Epidermal melanocyte (primary cell): ENCODE measurements at regions not wholly inside any gene's neighbourhood (a gene's known extent, or its start where the extent isn't known, plus 50 kb on each side); places are given as distances from the start of the nearest gene placed in this dataset.
A peak's percentile ranks its signal among the peaks of the same experiment; 100 is the strongest.

Source experiments
- DNase-seq: peaks from one replicate; pipeline ENCODE4 v3.0.0; 2011; ENCODE audit warnings: low spot score; ENCODE audit not compliant: insufficient read length

DNA sequence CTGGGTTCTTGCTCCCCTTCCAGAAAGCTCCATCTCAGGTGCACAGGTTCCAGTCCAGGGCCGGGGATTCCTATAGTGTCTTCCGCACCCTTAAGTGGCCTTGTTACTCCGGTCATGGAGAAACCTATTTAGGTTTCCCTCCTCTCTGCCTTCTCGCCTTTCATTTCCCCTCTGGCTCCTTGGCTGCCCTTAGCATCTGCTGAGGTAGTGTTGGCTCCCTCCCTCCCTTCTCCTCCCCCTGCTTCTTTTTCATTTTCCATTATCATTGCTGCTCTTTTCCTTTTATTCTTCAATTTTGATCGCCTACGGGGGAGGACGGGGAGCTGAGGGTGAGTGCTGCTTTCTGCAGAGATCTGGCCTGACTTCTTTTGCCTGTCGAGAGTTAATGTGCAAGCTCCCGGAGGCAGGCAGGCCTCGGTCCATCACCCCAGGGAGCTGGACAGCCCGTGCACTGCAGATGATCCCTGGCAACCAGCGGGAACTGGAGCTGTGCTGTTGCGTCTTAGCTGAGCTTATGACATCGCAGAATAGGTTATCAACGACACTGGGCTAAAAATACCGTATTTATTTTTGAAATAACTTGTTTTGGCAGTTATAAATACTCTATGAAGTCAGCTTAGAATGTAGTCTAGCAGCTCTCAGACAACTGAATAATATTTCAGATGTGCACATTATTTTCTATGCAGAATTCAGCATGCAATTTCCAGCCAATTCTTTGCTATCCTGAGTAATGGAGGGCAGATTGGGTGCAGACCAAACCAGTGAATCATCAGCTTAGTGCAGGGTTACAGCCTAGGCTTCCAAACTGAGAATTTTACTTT lies 141.9 kb downstream of the SLC4A3 start:
- DNase-seq = no peak

DNA sequence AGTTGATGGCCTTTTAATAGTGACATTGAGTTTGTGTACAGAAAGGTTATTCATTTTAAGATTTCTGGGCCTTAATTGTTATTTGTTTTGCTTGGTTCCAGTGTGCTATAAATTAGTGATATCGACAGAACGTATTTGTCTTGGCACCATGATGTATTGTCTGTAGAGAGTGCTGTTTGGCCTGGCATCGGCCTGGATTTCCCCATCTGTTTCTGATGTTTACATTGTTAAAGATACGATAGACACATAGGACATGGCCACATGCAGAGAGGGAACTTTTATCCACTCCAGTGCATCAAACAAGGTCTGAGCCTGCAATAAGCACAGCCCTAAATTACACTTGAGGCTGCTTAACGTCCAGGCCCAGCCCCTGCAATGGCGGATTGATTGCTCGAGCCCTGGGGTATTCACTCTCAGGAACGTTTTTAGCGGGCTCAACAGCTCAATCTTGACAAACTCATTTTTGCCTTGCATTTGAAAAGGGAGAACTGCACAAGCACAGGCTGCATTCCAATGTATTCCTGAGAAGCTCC lies 144.7 kb downstream of the SLC4A3 start:
- no peak for DNase-seq

DNA sequence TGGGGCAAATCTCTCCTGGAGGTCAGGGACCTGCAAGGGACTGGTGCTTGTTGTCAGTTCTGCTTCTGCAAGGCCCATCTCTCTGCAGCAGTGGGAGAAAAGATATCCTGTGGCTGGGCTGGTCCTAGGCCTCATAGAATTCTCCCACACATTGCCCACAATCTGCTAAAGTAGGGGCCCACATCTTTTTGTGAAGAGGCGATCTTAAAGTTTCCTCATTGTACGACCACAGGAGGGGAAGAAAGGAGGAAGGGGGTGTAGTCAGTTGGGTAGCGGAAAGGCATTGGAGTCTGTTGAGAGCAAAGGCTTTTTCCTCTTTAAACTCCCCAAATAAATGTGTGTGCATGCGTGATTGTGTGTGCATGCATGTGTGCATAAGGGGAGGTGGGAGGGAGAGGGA lies 145.3 kb downstream of the SLC4A3 start:
- DNase-seq = no peak

DNA sequence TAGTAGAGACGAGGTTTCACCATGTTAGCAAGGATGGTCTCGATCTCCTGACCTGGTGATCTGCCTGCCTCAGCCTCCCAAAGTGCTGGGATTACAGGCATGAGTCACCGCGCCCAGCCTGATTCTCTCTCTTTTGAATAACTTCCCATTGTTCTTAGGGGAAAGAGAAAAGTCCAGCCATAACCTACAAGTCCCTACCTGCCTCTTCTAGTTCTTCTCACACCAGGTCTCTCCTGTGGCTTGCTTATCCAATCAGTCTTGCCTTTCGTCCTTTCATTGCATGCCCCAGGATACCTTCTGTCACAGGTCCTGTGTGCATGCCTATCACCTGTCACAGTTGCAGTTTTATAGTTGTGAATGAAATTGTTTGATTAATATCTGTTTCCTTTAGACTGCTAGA lies 148.1 kb downstream of the SLC4A3 start:
- DNase-seq = no peak

DNA sequence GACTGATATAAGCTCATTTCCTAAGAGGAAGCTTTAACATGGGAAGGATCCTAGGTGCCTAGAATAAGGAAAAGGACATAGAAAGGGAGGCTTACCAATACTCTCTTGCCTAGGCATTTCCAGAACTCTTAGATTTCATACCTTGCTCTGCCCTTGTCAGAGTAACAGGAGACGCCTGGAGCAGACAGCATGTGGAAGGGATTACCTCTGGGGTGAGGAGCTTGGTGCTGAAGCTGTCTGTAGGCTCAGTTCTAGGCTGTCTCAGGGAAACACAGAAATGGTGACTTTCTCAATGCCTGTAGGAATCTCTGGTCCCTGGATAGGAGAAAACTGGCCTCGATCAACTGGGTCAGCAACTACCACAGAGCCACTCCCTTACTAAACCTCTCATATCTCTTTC lies 150.0 kb downstream of the SLC4A3 start:
- DNase-seq = no peak

DNA sequence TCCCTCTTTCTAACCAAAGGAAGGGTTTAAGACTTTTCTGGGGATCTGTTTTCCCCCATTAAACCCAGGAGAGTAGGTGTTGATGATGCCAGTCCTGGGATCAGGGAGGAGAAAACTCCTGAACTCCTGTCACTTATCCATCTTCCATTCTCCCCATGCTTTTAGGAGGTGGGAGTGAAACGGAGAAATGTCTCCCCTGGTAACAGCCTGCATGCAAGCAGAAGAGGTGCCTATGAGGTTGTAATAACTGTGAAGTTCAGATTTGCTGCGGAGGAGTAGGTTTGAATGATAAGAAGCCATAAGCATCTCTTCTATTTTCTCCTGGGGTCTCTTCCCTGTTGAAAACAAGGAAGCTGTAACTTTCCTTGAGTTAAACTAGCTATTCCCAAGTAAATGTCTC lies 150.8 kb downstream of the SLC4A3 start:
- DNase-seq = no peak

DNA sequence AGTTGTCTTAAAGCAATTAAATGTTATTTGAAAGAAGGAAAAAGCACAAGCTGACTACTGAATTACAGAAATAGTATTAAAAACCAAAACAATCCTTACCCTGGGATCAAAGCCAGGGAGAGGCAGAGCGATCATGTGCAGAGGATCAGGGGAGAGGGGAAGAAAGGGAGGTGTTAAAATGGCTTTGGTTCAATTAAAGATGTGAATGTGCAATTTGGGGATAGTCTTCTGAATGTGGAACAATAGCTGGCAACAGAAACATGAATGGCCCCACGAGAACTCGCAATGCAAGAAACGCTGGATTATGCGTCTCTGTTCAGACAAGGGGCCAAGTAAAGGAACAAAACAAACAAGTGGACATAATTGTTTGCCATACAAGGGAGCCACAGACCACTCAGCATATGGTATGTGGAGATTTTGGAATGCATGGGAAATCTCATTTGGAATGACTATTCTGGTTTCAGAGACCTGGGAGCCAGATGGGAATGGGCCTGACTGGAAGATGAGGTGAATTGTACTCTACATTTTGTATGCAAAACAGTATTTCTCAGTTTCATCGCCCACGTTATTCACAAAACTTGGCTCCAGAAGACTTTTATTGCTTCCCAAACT lies 155.4 kb downstream of the SLC4A3 start:
- no peak for DNase-seq

DNA sequence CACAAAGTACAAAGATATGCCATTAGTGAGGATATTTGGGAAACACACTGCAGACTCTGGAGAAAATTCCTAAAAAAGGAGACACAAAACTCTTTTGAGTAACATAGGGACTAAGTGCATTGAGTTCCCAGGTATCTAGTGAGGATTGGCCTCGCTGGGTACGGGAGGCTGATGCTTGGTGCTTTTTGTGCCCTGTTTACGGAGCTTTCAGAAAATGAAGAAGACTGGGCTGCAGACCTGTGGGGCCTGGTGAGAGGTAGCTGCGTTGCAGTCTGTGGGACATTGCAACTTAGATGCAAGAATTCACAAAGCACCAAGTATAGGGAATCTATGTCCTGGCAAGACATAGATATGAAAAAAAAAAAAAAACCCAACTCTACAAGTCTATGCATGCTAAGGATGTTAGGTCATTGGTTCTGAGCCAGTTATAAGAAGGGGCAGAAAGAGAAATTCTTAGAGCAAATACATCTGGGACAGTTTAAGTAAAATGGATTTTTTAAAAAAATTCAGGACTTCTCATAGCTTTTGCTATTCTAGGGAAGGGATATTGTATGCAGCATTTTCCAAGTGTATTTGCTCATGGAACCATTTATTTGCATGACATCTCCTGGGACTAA lies 156.0 kb downstream of the SLC4A3 start:
- peak; percentile 20 for DNase-seq

DNA sequence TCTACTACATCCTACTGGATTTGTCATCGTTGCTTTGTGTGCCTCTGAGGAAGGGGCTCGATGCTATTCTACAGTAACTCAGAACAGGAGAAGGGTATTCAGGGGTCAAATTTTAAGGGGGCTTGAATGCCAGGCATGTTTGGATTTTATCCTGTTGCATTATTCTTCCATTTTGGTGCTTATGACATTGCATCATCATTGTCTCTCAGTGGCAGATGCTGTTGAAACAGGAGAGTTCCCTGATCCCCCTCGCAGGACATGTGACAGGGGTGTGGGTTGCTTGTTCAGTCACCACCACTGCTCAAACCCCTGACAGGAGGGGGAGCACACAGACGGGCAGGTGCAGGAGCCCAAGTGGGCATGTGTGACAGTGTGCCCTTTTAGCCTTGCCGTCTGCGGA lies 156.7 kb downstream of the SLC4A3 start:
- DNase-seq = no peak

DNA sequence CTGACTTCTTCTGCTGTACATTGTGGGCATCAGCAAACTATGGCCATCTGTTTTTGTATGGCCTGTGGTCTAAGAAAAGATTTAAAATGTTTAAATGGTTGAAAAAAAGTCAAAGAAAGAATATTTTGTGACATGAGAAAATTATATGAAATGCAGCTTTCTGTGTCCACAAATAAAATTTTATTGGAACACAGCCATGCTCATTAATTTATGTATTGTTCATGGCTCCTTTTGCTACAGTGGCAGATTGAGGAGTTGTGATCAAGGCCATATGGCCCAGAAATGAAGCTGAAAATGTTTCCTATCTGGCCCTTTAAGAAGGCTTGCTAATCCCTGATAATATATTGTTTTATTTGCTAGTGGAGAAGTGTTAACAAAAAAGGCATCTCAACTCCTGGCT lies 162.0 kb downstream of the SLC4A3 start:
- no peak for DNase-seq

DNA sequence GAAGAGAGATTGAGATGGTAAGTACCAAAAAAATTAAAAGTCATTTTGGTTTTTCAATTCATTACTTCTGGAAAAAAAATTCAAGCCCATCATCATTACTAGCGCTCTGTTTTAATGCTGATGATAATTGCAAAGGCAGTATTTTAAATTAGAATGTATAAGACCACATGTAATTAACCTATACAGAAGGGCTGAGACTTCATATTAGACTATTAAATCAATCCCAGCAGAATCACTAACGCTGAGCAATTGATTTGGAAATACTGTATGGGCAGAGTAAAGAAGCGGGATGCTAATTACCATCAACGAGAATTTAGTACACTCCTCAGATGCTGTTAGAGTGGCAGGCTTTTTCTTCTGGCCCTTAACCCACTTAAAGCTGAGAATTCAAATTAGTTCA lies 165.0 kb downstream of the SLC4A3 start:
- no peak for DNase-seq

DNA sequence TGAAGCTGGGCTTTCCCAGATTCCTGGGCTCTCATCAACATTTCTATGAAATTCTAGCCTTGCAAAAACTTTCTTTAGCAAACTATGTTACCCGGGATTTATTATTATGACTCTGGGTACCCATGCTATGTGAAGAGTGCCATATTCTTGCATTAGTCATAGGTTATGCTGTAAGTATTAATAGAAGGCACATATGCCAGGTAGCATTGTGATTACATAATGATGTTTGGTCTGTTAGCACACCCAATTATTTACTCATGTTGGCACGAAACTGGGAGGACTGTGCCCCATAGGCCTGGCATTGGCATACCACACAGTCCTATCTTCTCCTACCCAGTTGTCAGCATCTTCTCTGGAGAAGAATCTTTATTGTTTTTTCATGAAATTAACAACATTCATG lies 171.0 kb downstream of the SLC4A3 start:
- DNase-seq = no peak

DNA sequence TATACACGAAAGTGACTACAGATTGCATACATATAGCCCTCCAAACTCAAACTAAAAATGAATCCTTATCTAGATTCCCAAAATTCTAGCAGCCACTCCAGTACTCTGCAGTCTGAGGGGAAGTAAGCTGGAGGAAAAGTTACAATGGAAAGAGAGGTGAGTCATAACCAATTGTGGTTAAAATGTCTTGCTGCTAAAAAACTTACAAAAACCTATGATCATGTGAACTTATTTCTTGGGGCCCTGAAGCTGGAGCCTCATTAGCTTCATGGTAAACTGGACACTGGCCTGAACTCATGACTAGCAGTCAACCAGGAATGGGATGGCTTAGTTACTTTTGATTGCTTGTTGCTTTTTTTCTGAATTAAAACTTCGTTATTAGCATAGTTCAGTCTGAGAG lies 175.9 kb downstream of the SLC4A3 start:
- no peak for DNase-seq

DNA sequence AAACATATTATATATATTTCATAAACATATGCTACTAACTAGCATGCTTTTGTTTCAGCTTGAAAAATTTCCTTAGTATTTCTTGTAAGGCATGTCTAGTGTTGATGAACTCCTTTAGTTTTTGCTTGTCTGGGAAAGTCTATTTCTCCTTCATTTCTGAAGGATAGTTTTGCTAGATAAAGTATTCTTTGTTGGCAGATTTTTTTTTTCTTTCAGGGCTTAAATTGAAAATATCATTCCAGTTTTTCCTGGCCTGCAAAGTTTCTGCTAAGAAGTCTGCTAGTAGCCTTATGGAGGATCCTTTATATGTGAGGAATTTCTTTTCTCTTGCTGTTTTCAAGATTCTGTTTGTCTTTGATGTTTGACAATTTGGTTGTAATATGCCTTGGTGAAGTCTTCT lies 183.5 kb downstream of the SLC4A3 start:
- no peak for DNase-seq

DNA sequence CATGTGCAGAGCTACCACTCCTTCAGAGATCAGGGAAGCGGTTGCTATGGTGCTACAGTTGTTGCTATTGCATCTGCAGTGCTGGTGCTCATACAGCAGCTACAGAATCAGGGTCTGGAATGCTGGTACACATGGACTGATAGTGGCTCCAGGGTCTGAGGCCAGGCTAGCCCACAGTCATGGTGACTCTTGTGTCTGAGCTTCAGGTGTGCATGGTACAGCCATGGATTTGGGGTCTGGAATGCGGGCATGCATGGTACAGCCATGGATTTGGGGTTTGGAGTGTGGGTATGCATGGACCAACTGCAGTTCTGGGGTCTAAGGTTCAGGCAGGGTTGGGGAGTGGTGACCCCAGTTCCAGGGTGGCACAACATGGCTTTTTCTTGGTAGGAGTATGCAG lies 185.2 kb downstream of the SLC4A3 start:
- DNase-seq = no peak

DNA sequence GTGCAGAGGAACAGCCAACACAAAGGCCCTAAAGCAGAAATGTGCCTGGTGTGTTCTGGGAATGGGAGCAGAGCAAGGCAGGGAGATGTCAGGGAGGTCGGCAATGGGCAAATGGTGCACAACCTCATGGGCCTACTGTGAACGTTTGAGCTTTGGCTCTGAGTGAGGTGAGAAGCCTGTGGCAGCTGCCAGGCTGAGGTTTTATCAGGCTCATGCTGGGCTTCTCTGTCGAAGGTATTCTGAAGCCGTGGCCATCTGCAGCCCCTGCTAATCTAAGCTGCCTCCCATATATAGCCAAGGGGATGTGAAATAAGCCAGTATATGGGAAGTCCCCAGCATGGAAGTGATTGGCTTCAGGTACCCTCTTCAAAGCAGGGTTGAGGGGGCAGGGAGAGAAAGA lies 193.3 kb downstream of the SLC4A3 start:
- DNase-seq = no peak

DNA sequence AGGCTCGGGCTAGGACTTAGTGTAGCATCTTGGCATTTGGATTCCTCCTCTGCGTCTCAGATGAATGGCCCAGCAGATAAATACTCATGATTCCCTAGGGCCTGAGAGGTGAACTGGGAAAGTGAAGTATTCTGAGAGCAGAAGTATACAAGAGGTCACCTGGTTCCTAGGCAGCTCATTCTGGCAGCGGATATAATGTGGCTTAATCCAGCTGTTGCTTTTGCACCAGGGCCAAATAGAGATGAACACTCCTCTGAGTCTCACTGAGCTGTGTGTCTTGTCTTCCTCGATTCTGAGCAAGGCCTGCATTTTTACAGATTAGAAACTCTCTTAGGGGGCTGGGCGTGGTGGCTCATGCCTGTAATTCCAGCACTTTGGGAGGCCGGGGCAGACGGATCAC lies 196.1 kb downstream of the SLC4A3 start:
- DNase-seq = no peak

DNA sequence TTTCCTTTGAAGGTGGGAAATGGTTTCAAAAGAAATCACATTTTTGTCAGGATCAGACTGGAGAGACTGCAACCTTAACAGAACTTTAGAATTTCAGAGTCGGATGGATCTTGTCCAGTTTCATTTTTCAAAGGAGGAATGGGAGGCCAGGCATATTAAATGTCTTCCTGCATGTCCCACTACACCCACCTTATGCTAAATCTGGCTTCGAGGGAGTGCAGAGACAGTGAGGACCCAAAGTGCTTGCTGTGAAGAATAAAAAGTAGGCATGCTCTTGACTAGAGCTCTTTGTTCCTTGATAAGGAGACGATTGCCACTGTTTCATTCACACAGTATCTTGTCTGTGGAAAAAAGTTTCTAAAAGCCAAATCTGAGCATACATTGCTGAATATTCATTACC lies 197.6 kb downstream of the SLC4A3 start:
- no peak for DNase-seq

DNA sequence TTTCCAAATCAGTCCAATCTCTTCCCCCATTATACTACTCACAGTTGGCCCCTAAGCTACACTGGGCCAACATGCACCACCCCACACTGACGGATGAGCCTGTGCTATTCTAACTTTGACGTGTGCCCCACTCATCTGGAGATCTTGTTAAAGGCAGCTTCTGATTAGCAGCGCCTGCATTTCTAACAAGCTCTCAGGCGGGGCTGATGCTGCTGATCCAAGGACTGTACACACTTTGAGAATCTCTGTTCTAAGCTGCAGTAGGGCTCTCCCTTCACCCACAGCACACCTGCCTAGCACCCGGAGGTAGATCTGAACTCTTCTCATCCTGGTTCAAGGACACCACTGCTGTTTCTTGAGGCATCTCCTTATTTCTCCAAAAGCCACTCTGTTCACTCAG lies 200.7 kb downstream of the SLC4A3 start:
- DNase-seq = no peak

DNA sequence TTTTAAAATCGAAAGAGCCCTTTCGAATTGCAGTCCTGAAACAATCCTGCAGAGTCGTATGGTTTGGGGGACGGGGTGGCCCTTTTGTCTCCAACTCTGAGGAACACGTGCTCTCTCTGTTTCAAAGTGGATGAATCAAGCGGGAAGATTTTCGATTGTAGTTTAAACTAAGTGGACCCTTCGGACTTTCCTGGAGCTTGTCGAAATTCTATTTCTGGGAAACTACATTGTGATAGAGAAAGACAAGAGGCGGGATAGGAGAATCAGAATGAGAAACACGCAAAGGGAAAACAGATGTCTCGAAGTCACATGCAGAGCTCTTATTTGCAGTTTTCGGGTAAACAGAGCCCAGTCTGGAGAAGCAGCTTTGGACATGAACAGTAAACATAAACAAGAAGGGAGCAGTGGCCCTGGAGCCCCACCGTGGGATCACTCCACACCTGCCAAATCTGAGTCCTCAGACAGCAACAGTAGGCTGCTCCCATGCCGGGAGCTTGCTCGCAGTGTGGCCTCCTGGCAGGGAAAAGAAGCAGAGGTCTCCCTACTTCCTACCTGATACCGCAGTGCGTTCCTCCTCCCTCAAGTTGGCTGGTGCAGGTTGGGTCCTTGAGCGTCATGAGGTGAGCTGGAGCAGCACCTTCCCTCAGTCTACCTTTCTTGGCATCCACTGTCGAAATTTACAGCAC lies 202.4 kb downstream of the SLC4A3 start:
- DNase-seq = no peak

DNA sequence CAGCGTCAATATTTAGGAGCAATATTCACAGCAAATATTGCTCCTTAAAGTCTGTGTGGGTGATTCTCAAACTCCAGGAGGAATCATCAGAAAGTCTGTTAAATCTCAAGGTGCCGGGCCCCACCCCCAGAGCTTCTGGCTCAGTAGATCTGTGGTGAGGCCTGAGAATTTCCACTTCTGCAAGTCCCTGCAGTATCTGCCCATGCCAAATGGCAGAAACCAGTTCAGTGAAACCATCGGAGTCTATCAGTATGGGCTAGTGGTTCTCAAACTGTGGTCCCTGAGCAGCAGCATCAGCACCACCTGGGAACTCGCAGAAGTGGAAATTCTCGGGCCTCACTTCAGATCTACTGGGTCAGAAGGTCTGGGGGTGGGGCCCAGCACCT lies 202.9 kb downstream of the SLC4A3 start:
- DNase-seq = no peak

DNA sequence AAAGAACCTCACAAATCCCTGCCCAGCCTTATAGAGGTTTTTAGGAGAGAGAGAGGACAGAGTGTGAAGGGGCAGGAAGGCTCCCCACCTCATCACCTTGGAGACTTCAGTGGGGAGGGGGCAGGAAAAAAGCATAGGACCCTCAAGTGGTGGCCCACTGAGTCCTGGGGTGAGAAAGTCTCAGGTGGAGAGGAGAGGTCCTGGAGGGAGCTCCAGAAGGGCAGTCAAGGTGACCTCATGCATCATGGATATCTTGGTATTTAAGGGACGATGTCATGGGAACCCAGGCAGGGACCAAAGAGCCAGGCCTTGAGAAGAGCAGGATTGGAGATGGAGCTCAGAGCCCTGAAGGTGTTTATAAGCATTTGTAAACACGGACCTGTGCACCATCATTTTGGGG lies 204.5 kb downstream of the SLC4A3 start:
- DNase-seq = no peak
